Muscle layer of colon (tissue), 2 donors: ENCODE measurements at regions not wholly inside any gene's neighbourhood (a gene's known extent, or its start where the extent isn't known, plus 50 kb on each side); places are given as distances from the start of the nearest gene placed in this dataset.
"Not testable (repeated sequence)": the region's sequence is repeated elsewhere in the genome, so short reads cannot be mapped to it uniquely, and the experiment has no call there.

ENCODE experiments used
- H3K27ac ChIP-seq: one replicate; pipeline ENCODE4 v1.7.0; 2013; ENCODE audit warnings: low read depth, mild to moderate bottlenecking, low read length, moderate library complexity
- H3K27me3 ChIP-seq, 2 donors: one replicate each; pipeline ENCODE4 v1.7.0; 2013; ENCODE audit warnings: low read length in 2 of 2, mild to moderate bottlenecking in 2 of 2; ENCODE audit not compliant: insufficient read depth in 2 of 2, control insufficient read depth in 1 of 2
- H3K36me3 ChIP-seq: one replicate; pipeline ENCODE4 v1.7.0; 2013; ENCODE audit warnings: mild to moderate bottlenecking, low read length; ENCODE audit not compliant: insufficient read depth
- H3K4me1 ChIP-seq: one replicate; pipeline ENCODE4 v1.7.0; 2013; ENCODE audit warnings: mild to moderate bottlenecking, low read length; ENCODE audit not compliant: insufficient read depth
- H3K4me3 ChIP-seq, 2 donors: one replicate each; pipeline ENCODE4 v1.7.0; 2013; ENCODE audit warnings: low read length in 2 of 2, low read depth in 1 of 2, mild to moderate bottlenecking in 1 of 2, moderate library complexity in 1 of 2
- H3K9ac ChIP-seq: one replicate; pipeline ENCODE4 v1.7.0; 2013; ENCODE audit warnings: low read length
- H3K9me3 ChIP-seq: one replicate; pipeline ENCODE4 v1.7.0; 2013; ENCODE audit warnings: mild to moderate bottlenecking, low read length
- donor health status: abdominal sarcoma.
- donor health status: Adenocarcinoma of cecum.

DNA sequence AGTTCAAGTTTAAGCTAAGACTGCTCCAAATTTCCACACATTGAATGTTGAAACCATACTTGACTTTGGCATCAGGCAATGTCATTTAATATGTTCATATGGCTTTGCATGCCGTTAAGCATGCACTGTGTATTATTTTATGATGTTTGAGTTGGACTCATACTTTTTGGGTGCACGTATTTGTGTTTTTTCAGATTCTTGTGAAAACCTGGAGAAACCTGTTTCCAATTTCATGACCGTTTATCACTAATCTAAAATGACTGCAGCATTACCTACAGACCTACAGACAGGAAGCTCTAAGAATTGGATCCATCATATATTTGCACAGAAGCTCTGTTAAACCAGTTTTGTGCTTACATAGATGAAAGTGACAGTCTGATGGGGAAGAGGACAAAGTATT lies 1093.0 kb upstream of the INTU start:
- no peaks in the 10 kb centered on the region for H3K36me3 ChIP-seq
- H3K9me3 ChIP-seq = no peaks in the 10 kb centered on the region
- no peak overlapping the region for H3K4me3 ChIP-seq
- H3K9ac ChIP-seq = no peak overlapping the region
- no peaks in the 10 kb centered on the region for H3K27me3 ChIP-seq
- no peak overlapping the region for H3K27ac ChIP-seq
- H3K4me1 ChIP-seq = no peaks in the 10 kb centered on the region

GRCh38 chr4:126541820-126542219 lies 1090.9 kb upstream of the INTU start:
- no peak overlapping the region for H3K27ac ChIP-seq
- no peak overlapping the region for H3K4me3 ChIP-seq
- H3K4me1 ChIP-seq = no peaks in the 10 kb centered on the region
- H3K9ac ChIP-seq = no peak overlapping the region
- H3K27me3 ChIP-seq = no peaks in the 10 kb centered on the region
- no peaks in the 10 kb centered on the region for H3K36me3 ChIP-seq
- no peaks in the 10 kb centered on the region for H3K9me3 ChIP-seq

DNA sequence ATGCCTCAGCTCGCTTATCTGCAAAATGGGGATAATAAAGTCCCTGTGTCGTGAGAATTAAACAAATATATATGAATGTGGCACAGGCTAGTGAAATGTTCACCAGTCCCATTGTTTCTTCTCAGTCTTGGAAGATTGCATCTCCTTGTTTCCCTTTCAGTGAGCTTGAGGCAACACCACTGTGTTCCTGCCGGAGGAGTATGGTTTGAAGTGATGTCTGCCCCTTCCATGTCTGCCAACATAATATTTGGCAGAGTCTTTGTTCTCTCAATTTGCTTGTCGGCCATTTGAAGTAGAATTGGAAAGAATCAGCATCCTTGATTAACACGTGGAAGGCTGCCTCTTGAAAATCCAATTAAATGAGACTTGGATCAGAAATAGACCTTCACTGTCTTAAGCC lies 1088.5 kb upstream of the INTU start:
- Histone ChIP-seq H3K9ac (no peak overlapping the region), H3K9me3 (no peaks in the 10 kb centered on the region), H3K36me3 (no peaks in the 10 kb centered on the region), H3K27me3 (no peaks in the 10 kb centered on the region), H3K4me1 (no peaks in the 10 kb centered on the region), H3K4me3 (no peak overlapping the region), H3K27ac (no peak overlapping the region)

DNA sequence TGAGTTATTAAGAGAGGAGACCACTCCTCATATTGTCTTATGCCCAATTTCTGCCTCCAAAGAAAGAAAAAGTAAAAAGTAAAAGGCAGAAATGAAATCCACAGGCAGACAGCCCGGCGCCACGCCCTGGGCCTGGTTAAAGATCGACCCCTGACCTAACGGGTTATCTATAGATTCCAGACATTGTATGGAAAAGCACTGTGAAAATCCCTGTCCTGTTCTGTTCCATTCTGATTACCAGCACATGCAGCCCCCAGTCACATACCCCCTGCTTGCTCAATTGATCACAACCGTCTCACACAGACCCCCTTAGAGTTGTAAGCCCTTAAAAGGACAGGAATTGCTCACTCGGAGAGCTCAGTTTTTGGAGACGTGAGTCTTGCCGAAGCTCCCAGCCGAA lies 1086.6 kb upstream of the INTU start:
- H3K36me3 ChIP-seq, H3K4me1 ChIP-seq, H3K9me3 ChIP-seq, H3K9ac ChIP-seq, H3K27ac ChIP-seq, H3K27me3 ChIP-seq, H3K4me3 ChIP-seq: not testable (repeated sequence)

DNA sequence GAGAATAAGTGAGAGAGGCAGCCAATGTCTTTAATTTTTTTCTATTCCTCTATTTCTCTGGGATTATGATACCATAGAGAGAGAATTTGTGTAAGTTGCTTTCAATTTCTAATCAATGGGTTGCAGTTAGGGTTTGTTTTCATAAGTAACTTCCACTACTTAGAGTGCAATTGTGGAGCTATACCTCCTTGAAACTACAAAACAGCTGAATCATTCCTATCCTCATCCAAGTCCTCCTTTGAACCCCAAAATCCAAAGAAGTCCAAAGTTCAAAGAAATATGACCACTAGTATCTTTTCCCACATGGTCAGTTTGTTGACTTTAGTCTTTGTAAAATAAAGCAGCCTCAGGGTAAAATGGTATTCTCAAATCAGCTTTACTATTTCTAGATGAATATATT lies 1085.4 kb upstream of the INTU start:
- no peaks in the 10 kb centered on the region for H3K36me3 ChIP-seq

GRCh38 chr4:126548890-126549289 lies 1083.9 kb upstream of the INTU start:
- Histone ChIP-seq H3K9ac (no peak overlapping the region), H3K9me3 (no peaks in the 10 kb centered on the region), H3K4me1 (no peaks in the 10 kb centered on the region), H3K4me3 (no peak overlapping the region), H3K27ac (no peak overlapping the region), H3K36me3 (no peaks in the 10 kb centered on the region), H3K27me3 (no peaks in the 10 kb centered on the region)

More for the DNA sequence above, 1085.4 kb upstream of the INTU start:
- H3K27me3 ChIP-seq = no peaks in the 10 kb centered on the region
- no peak overlapping the region for H3K27ac ChIP-seq
- H3K9me3 ChIP-seq = no peaks in the 10 kb centered on the region
- H3K9ac ChIP-seq = no peak overlapping the region
- H3K4me1 ChIP-seq = no peaks in the 10 kb centered on the region
- H3K4me3 ChIP-seq = no peak overlapping the region

- Histone ChIP-seq H3K27me3 (no peaks in the 10 kb centered on the region), H3K9me3 (no peaks in the 10 kb centered on the region), H3K4me3 (no peak overlapping the region), H3K36me3 (no peaks in the 10 kb centered on the region), H3K9ac (no peak overlapping the region), H3K27ac (no peak overlapping the region), H3K4me1 (no peaks in the 10 kb centered on the region)
Measured at GRCh38 chr4:126552321-126552720, 1080.4 kb upstream of the INTU start.

DNA sequence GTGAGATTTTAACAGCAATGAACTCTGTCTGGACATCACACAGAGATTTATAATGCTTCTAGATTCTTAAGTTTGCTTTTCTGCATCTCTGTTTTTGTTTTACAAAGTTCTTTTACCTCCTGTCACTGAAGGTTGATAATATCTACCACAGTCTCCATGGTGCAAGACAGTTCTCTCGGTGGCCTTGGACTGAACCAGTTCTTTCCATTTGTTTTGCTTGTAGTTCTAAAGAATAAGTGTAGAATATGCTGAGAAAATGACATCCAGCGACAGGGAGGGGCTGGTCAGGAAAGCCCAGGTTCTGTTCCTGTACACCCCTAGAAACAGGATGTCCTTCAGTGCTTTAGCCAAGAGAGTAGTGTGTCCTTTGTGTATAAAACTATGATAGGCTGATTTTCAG lies 1079.5 kb upstream of the INTU start:
- no peaks in the 10 kb centered on the region for H3K4me1 ChIP-seq
- no peaks in the 10 kb centered on the region for H3K27me3 ChIP-seq
- no peaks in the 10 kb centered on the region for H3K36me3 ChIP-seq
- H3K9ac ChIP-seq = no peak overlapping the region
- no peak overlapping the region for H3K4me3 ChIP-seq
- no peak overlapping the region for H3K27ac ChIP-seq
- no peaks in the 10 kb centered on the region for H3K9me3 ChIP-seq

- Histone ChIP-seq H3K27ac (no peak overlapping the region), H3K36me3 (no peaks in the 10 kb centered on the region), H3K4me1 (no peaks in the 10 kb centered on the region), H3K9ac (no peak overlapping the region), H3K9me3 (no peaks in the 10 kb centered on the region), H3K4me3 (no peak overlapping the region), H3K27me3 (no peaks in the 10 kb centered on the region)
Measured at GRCh38 chr4:126558596-126558995, 1074.2 kb upstream of the INTU start.

- Histone ChIP-seq H3K4me3 (no peak overlapping the region), H3K27me3 (no peaks in the 10 kb centered on the region), H3K9ac (no peak overlapping the region), H3K9me3 (no peaks in the 10 kb centered on the region), H3K36me3 (no peaks in the 10 kb centered on the region), H3K4me1 (no peaks in the 10 kb centered on the region), H3K27ac (no peak overlapping the region)
Measured at GRCh38 chr4:126559961-126560360, 1072.8 kb upstream of the INTU start.

DNA sequence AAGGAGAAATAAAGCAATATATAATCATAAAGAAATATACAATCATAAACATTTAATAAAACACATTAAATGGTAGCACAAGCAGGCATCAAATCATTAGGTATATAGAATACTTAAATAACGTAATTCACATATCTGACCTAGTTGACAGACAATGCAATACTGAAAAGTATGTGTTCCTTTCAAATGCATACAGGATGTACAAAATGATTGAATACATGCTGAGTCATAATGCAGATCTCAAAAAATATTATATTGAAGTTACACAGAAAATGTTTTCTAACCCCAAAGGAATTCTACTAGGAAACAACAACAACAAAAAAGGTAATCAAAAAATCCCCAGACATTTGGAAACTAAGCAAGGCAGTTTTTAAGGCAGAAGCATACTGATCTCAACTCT lies 1072.0 kb upstream of the INTU start:
- no peaks in the 10 kb centered on the region for H3K4me1 ChIP-seq
- H3K9ac ChIP-seq = no peak overlapping the region
- H3K4me3 ChIP-seq = no peak overlapping the region
- no peaks in the 10 kb centered on the region for H3K27me3 ChIP-seq
- no peaks in the 10 kb centered on the region for H3K9me3 ChIP-seq
- no peak overlapping the region for H3K27ac ChIP-seq
- H3K36me3 ChIP-seq = no peaks in the 10 kb centered on the region

- no peaks in the 10 kb centered on the region for H3K27me3 ChIP-seq
- no peaks in the 10 kb centered on the region for H3K36me3 ChIP-seq
- no peaks in the 10 kb centered on the region for H3K9me3 ChIP-seq
- no peak overlapping the region for H3K9ac ChIP-seq
- no peak overlapping the region for H3K4me3 ChIP-seq
- H3K4me1 ChIP-seq = no peaks in the 10 kb centered on the region
- no peak overlapping the region for H3K27ac ChIP-seq
Measured at GRCh38 chr4:126563389-126563788, 1069.4 kb upstream of the INTU start.
